Fibroblast of skin of scalp (primary cell): ENCODE measurements at regions not wholly inside any gene's neighbourhood (a gene's known extent, or its start where the extent isn't known, plus 50 kb on each side); places are given as distances from the start of the nearest gene placed in this dataset.
A peak's percentile ranks its signal among the peaks of the same experiment; 100 is the strongest.
"Not testable (repeated sequence)": the region's sequence is repeated elsewhere in the genome, so short reads cannot be mapped to it uniquely, and the experiment has no call there.

Experiments
- DNase-seq: peaks from one replicate; pipeline ENCODE4 v3.0.0-alpha.2; 2013

DNA sequence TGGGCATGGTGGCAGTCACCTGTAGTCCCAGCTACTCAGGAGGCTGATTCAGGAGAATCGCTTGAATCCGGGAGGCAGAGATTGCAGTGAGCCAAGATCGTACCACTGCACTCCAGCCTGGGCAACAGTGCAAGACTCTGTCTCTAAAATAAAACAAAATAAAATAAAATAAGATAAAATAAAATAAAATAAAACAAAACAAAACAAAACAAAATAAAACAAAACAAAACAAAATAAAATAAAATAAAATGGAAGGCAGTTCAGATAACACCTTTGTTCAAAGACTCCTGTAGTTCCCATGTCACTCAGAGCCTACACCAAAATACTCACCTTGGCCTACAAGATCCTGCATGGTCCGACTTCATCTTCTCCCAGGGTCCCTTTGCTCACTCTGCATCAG lies 61.3 kb downstream of the SYF2 start:
- DNase-seq = not testable (repeated sequence)

DNA sequence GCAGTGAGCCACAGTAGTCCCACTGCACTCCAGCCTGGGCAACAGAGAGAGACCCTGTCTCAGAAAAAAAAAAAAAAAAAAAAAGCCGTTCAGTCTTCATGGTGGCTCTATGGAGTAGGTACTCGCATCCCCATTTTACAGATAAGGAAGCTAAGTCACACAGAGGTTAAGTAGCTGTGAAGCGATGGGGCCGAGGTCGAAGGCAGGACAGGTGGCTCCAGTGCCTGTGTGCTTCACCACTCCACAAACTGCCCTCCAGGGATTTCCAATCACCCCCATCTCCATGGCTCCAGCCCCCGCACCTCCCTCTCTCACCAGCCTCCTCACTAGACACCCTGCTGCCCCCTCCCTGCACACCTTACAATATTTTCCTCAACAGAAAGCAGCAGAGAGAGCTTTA lies 61.9 kb downstream of the SYF2 start:
- no peak for DNase-seq

DNA sequence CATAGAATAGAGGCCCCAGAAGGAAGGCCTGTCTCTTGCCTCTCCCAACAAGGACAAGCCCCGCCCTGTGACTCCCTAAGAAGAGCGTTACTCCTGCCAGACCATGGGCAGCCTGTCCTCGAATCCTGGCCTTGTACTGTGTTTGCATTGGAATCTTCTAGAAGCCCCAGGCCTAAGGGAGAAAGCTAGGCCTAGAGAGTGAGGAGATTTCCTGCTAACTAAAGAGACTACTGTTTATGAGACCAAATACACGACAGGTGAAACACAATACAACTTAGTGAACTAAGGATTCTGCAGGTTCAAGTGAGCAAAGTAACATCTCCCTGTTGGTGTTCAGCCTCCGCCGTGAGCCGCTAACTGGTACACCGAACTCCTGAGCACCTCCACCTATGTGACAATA lies 62.7 kb downstream of the SYF2 start:
- DNase-seq = no peak

DNA sequence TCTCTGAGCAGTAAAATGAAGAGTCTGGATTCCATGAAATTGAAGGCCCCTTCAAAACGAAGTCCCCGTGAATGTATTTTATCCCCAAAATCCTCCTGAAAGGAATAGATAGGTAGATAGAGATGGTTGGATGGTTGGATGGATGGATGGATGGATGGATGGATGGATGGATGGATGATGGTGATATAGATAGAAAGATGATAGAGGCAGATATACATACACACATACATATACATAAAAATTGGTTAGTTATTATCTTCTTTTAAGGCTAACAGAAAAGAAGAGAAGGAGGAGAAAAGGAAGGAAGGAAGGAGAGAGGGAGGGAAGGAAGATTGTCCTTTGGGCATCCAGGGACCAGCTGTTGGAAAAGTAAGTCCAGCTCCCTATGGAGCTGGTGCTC lies 63.1 kb downstream of the SYF2 start:
- no peak for DNase-seq

DNA sequence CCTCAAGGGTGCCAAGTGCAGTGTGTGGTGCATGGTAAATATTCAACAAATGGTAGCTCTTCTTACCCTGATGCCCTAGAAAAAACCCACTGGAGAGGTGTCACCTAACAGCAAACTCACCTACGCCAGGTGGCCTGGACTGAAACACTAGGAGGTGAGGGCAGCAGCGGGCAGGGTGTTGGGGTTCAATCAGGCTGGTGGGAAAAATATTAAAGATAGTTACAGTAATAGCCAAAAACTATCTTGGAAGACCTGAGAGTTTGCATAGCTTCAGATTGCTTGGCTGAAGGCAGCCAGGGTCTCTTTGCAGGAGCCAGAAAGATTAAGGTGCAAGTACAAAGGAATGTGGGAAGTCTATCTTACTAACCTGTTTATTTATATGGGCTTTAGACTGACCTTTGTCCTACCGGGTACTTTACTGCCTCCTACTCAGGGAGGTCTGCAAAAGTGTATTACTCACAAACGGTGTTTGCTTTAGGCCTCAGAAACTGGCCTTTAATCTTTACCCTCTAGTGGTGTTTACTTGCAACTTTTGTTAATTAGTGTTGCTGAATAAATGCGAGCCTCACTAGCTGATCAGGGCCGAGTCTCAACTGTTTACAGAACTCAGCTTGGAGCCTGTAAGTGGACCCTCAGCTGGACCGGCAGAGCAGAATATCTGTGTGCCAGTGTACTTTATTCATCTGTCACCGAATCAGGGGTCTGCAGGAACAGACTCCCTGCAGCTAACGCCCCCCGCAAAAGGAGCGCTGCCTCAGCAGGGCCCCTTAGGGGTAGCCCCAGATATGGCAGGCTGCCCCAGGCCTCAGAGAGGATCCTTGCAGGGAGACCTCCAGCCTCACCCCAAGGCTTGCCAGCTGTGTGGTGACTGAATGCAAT lies 63.9 kb downstream of the SYF2 start:
- DNase-seq = no peak

DNA sequence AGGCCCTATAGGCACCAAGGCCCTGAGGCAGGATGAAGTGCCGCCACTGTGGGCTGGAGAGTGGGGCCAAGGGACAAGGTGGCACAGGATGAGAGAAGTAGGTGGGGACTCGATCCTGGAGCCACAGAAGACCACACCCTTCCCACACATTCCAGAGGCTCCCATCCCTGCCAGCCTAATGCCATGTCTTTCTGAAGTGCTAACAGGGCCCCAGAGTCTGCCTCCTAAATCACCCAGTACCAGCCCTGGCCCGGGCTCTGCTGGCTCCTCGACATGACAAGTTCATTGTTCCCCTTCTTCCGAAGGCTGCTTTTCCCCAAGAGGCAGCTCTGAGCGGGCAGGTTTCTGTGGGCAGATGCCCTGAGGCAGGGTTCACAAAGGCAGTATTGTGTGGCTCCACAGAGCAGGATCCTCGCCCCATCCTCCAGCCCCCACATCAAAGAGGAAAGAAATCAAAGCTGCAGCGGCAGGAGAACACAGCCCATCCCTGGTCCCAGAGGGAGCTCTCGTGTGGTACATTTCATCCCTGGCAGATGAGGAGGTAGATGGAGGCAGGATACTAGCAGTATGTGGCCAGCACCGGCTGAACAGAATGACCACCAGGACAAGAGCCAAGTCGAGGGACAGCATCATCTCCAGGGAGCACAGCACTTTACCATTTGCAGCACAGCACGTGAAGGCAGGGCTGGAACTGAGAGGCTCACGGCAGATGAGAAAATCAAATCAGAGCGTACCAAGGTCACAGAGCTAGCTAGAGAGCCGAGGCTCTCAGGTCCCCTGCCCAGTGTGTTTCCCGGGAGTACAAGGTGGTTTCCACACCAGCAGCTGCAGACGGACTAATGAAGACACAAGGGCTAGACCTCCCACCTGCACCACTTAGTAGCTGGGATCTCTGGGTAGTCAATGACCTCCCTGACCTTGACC lies 64.8 kb downstream of the SYF2 start:
- no peak for DNase-seq

DNA sequence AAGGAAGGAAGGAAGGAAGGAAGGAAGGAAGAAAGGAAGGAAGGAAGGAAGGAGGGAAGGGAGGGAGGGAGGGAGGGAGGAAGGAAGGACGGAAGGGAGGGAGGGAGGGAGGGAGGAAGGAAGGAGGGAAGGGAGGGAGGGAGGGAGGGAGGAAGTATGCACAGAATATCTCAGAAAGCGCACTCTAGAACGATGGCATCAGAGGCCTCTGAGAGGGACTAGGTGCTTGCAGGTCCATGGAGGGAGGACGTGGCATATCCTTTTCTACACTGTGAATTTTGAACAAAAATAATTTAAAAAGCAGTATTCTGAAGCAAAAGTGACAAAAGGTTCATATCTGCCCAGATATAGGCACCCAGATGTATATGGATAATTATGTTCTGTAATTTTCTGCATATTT lies 65.5 kb downstream of the SYF2 start:
- DNase-seq = no peak

DNA sequence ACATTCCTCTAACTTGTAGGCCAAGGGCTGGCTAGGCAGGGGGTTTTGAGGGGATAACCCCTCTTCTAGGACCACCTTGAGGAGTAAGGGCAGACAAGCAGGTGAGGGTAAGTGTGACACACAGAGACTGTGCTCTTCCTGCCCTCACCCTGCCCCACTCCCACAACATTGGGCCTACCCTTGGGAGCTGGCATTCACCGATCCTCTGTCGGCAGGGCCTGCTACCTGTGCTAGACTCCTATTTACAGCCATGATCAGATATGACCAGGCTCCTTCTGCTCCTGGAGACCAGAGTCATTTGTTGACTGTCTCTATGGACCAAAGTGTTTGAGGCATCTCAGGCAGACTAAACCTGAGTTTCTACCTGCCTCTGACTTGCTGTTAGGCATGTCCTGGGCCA lies 68.3 kb downstream of the SYF2 start:
- no peak for DNase-seq

DNA sequence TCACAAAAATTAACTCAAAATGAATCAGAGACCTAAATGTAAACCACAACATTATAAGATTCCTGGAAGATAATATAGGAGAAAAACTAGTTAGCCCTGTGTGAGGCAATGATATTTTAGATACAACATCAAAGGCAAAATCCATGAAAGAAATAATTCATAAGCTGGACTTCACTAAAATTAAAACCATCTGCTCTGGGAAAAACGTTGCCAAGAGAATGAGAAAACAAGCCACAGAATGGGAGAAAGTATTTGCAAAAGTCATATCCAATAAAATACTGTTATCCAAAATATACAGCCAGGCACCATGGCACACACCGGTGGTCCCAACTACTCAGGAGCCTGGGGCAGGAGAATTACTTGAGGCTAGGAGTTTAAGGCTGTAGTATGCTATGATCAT lies 70.3 kb downstream of the SYF2 start:
- DNase-seq = peak; percentile 77

DNA sequence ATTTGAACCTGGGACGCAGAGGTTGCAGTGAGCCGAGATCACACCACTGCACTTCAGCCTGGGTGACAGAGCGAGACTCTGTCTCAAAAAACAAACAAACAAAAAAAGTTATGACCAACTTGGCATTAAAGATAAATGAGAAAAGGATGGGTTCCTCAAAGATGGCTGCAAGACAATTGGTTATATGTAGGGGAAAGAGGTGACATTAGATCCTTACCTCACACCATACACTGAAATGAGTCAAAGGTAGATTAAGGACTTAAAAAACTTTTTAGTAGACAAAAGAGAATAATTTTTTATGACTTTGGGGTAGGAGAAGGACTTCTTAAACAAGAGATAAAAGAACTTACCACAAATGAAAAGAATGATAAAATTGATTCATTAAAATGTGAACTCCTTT lies 74.5 kb downstream of the SYF2 start:
- no peak for DNase-seq

DNA sequence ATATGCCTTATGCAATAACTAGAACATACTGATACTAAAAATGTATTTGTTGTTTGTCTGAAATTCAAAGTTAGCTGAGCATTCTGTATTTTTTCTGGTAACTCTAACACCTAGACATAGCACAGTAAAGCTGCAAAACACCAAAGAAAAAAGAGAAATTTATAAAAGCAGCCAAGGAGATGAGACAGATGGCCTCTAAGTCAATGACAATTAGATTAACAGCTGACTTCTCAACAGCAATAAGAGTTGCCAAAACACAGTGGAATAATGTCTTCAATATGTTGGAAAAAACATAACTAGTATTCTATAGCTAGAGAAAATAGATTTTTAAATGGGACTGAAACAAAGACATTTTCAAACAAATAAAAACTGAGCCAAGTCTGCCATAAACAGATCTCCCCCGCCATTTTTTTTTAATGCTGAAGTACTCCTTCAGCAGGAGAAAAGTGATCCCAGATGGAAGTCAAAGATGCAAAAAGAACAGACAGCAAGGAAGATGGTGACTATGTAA lies 81.3 kb downstream of the SYF2 start:
- DNase-seq = no peak

DNA sequence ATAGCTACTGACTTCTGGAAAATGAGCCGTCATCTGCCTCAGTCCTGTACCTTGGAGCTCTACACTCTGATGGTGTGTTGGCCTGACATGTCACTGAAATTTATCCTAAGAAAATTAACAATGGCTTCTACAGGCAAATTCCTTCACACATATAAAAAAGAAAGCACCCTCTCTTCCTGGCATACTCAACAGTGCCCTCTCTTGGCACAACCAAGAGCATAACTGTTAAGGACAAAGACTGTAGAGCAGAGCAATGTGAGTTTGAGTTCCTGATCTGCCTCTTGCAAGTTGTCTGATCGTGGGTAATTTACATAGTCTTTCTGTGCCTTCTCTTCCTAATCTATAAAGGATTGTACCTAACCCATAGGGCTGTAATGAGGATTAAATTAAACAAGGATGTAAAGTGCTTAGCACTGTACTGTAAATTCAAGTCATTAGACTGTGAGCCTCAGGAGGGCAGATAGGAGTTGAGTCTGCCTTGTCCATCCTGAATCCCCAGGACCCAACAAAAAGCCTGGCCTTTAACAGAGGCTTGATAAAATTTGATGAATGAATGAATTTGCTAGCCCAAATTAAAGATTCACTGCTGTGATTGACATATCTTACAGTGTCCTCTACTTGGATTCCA lies 83.5 kb downstream of the SYF2 start:
- no peak for DNase-seq

DNA sequence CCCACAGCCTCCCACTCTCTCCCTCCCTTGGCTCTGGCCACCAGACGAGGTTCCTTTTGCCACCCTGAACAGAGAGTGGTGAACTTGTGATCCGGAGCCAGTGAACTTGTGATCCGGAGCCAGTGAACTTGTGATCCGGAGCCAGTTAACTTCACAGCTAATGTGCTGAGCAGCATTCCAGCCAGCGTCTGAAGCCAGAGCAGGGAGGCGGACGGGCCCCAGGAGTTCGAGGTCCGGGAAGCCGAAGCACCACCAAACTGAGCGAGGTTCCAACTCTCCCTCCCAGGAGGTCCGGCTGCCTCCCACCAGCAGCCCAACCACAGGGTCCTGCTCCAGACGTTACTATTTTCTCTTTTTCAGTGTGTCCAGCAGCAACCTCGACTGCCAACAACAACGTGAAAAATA lies 85.8 kb downstream of the SYF2 start:
- no peak for DNase-seq

DNA sequence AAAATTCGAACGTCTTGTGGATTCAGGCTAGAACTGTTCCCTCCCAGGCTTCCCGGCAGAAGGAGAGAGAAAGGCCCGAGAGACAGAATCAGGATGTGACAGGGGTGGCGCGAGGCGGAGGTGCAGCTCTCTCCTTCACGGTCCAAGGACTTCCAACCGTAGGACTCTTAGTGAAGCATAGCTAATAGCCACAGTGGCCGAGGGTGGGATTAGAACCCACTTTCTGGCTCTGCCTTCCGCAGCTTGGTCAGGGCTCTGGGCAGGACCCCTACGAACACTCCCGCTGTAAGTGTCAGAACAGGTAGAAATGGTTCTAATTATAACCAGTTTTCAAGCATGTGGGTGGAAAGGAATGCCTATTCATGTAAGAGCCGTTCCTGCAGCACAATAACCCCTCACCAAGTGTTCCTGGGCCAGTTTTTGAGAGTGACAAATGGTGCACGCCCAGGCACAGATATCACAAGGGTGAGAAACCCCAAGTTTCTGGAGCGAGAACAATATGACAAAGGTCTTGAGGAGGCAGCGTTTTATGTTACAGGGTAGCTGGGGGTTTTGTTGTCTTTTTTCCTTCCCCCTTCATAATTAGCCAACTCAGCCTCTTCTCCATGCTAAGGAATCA lies 86.4 kb downstream of the SYF2 start:
- DNase-seq = no peak

DNA sequence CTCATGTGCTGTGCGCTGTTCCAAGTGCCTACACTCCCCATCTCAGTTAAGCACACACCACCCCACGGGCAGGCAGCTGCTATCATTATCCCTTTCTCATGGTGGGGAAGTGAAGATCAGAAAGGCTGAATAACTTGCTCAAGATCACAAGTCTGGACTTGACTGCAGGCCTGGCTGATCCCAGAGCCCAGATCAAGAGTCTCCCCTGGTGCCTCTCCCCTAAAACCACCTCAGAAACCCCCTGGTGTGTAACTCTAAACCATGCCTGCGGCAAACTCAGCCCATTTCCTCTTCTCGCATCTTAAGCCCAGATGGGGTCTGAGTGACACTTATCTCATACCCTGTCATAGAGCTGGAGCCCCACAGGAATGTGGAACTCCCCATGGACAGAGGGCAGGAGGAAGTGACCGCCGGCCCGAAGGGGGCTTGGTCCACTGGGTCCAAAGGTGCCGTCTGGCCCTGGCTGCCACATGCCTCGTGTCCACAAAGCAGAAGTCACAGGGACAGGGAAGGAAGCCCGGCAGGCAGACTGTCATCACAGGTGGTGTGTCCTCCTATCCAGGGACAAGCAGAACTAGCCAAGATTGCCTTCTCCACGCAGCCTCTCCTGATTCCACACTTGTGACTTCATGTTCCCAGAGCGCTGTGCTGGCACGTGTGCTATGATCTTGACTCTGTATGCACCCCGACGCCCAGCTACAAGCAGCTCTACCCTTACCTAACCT lies 92.1 kb downstream of the SYF2 start:
- DNase-seq = no peak

DNA sequence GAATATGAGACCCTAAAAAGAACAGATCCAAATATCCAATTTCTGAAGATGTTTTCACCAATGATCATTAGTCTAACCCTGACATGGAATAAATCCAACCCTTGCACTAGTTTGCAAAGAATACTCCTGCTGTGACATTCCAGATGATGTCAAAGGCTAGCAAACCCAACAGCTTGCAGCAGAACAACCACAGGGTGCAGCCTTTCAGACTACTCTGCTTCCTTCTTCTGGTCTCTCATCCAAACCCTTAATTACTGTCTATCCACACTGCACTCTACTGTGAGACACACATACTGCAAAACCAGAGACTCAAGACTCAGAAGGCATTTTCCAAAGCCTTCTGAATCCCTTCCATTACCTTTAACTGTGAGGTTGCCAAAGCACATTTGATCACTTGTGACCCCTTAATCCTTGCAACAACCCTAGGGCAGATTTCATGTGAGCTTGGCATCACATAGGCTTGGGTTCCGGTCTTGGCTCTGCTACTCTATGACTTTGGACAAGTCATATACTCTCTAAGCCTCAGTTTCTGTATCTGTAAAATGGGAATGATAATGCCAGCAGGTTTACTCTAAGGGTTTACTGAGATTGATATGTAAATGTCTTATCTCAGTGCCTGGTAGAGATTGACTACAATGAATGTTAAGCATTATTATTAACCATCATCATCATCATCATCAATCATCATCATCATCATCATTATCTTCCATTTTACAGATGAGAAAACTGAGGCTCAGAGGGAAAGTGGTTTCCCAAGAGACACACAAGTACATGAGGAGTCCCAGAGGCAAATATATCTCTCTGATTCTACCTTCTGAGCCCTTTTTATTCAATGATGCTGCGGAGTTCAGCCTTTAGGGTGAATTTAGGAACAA lies 94.5 kb downstream of the SYF2 start:
- DNase-seq = no peak

DNA sequence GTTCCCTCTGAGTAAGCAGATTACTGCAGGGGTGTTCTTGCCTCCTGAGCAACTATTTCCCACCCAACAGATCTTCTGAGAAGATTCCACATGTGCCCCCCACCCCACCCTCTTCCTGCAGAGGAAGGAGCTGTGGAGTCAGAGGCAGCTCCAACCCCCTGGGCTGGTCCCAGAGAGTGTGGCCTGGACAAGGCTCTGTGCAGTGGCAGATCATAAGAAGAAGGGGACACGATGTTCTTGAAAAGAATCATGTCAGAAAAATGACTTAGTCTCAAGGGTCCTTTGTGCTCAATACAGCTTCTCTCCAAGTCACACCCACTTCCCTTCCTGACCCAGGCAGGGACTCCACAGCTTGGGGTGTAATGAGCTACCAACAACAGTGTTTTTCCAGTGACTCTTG lies 95.2 kb downstream of the SYF2 start:
- no peak for DNase-seq

DNA sequence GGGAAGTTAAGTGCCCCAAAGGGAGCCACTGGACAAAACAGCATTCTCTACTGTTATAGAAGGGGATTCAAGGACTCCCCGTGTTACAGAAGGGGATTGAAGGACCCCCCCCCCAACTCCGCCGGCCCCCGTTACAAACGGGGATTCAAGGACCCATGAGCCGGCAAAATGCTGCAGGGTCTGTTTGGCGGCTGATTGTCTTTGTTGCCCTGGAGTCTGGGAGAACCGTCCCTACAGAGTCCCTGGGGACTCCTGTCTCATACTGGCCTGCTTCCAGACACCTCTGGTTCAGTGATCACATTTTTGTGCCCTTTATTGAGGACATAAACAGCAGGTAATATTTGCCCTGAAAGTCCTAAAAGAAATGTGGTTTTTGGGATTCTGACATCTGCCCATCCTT lies 96.4 kb downstream of the SYF2 start:
- no peak for DNase-seq

DNA sequence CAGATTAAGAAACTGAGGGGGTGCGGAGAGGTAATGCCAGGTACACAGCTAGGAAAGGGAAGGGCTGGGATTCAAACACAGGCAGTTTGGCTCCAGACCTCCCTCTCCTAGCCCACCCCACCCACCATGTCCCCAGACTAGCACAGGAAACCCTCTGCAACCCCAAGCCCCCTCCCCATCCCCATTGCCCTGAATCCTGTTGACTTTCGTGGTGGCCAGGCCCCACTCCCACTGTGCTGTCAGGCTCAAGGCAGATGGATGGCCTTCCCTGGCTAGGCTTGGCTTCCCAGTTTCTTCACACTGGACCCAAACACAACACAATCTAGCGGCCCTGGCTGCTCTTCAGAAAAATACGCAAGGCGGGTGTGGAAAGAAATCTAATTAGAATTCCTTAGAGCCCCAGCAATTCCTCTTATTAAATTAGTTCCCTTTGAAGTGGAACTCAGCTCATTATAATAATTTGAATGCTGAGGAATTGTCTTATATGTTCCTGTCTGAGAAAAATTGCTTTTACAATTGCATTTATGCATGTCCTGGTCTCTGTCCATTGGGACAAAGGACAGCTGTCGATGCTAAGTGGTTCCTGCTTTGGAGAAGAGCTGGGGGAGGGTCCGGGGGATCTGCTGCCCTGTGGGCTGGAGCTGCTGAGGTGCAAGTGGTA lies 97.4 kb downstream of the SYF2 start:
- no peak for DNase-seq

DNA sequence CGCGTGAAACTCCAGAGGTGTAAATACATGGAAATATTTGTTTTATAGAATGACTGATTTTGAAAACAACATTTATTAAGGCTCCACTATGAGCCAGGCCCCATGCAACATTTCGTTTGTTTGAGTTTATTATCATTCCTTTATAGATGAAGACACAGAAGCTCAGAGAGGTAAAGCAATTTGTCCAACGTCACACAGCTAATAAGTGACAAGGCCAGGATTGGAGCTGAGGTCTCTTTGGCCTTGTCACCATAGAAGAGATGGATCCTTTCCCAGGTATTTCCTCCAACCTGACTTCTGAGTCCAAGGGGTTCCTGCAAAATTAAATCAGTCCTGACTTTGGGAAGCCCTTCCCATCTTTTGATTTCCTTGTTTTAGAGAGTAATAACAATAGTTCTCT lies 98.0 kb downstream of the SYF2 start:
- no peak for DNase-seq
